A549 (cell line): ENCODE measurements at regions not wholly inside any gene's neighbourhood (a gene's known extent, or its start where the extent isn't known, plus 50 kb on each side); places are given as distances from the start of the nearest gene placed in this dataset.

ENCODE experiments used
- ATAC-seq, 2 experiments: fragments of 200-7000 bp in 1 of 2; fragments of >200 bp in 1 of 2; cut with Nextera tagmentation in 1 of 2; cut with Tn5 transposase in 1 of 2; 3 replicates each; pipeline versions ENCODE4 v1.8.0 to v1.9.1; 2018 to 2020; ENCODE audit warnings: mild to moderate bottlenecking in 1 of 2, moderate library complexity in 1 of 2
- CTCF ChIA-PET: fragments of 300-600 bp; sonication (Branson Sonifier 250); formaldehyde crosslinking; extraction: SDS; loops from one replicate; lab custom pipeline; 2021; ENCODE audit warnings: antibody characterized with exemption, inconsistent platforms; lab: Yijun Ruan, JAX
- POLR2A ChIA-PET: fragments of 350-600 bp; formaldehyde crosslinking; extraction: SDS; loops from one replicate; lab custom pipeline; 2021; ENCODE audit warnings: antibody characterized with exemption, inconsistent platforms; lab: Yijun Ruan, JAX
- DNase-seq, 2 experiments: peaks; one replicate each; pipeline versions ENCODE4 v3.0.0 to v3.0.0-alpha.2; 2011 to 2016; ENCODE audit warnings: low read depth in 1 of 2, low spot score in 1 of 2
- FAIRE-seq: peaks from 2 replicates; lab custom pipeline; 2011; peaks lifted over from hg19 to GRCh38; lab: Jason Lieb, UNC
- H3K27ac ChIP-seq, 2 experiments: fragments of >200 bp; sonication (Bioruptor Twin); formaldehyde crosslinking; 3 replicates each; pipeline ENCODE4 v1.5.1; 2016 to 2017
- H3K4me1 ChIP-seq: fragments of >200 bp; sonication (Bioruptor Twin); formaldehyde crosslinking; 3 replicates; pipeline ENCODE4 v1.6.1; 2016
- H3K4me2 ChIP-seq: fragments of >200 bp; sonication (Bioruptor Twin); formaldehyde crosslinking; 3 replicates; pipeline ENCODE4 v1.6.1; 2016
- H3K4me3 ChIP-seq: fragments of >200 bp; sonication (Bioruptor Twin); formaldehyde crosslinking; 3 replicates; pipeline ENCODE4 v1.5.1; 2016
- H3K9me3 ChIP-seq: fragments of >200 bp; sonication (Bioruptor Twin); formaldehyde crosslinking; 3 replicates; pipeline ENCODE4 v1.6.1; 2016
- ATOH8 ChIP-seq: fragments of 250-450 bp; sonication (Bioruptor Pico); IDR thresholded peaks from 2 replicates; pipeline ENCODE4 v1.5.0; 2020; ENCODE audit warnings: low read depth, mild to moderate bottlenecking, moderate library complexity
- BCL3 ChIP-seq: fragments of >200 bp; sonication (Bioruptor Twin); formaldehyde crosslinking; IDR thresholded peaks from 3 replicates; pipeline ENCODE4 v1.6.1; 2016
- CBX8 ChIP-seq: fragments of 200-600 bp; sonication (generic); IDR thresholded peaks from 2 replicates; pipeline ENCODE4 v1.6.1; 2016
- CHD2 ChIP-seq: fragments of 150-350 bp; IDR thresholded peaks from 2 replicates; pipeline ENCODE4 v1.6.1; 2014; ENCODE audit warnings: low read length; ENCODE audit not compliant: partially characterized antibody
- CTCF ChIP-seq: fragments of >200 bp; sonication (Bioruptor Twin); formaldehyde crosslinking; IDR thresholded peaks from 3 replicates; pipeline ENCODE4 v1.5.1; 2016
- E2F6 ChIP-seq: IDR thresholded peaks from 2 replicates; pipeline ENCODE4 v1.6.1; 2012; ENCODE audit warnings: low read depth, borderline replicate concordance
- EHMT2 ChIP-seq: fragments of 200-600 bp; sonication (generic); IDR thresholded peaks from 2 replicates; pipeline ENCODE4 v1.6.1; 2016; ENCODE audit warnings: antibody characterized with exemption, low read depth, mild to moderate bottlenecking, moderate library complexity
- GATA3 ChIP-seq: IDR thresholded peaks from 2 replicates; pipeline ENCODE4 v1.6.1; 2012; ENCODE audit warnings: borderline replicate concordance
- JUNB ChIP-seq: fragments of >200 bp; sonication (Bioruptor Twin); formaldehyde crosslinking; IDR thresholded peaks from 2 replicates; pipeline ENCODE4 v1.6.1; 2016
- NFE2L2 ChIP-seq: fragments of 150-350 bp; conservative IDR thresholded peaks from 2 replicates; pipeline ENCODE4 v1.6.1; 2014; ENCODE audit warnings: low read length
- REST ChIP-seq: fragments of 200-600 bp; sonication (generic); IDR thresholded peaks from 2 replicates; pipeline ENCODE4 v1.6.1; 2016; ENCODE audit warnings: antibody characterized with exemption, mild to moderate bottlenecking, moderate library complexity
- SMC3 ChIP-seq: fragments of >200 bp; sonication (Bioruptor Twin); formaldehyde crosslinking; IDR thresholded peaks from 3 replicates; pipeline ENCODE4 v1.6.1; 2018; ENCODE audit warnings: inconsistent platforms
- SREBF2 ChIP-seq: fragments of 450-650 bp; IDR thresholded peaks from 2 replicates; pipeline ENCODE4 v1.6.1; 2014; ENCODE audit warnings: mild to moderate bottlenecking, moderate library complexity
- USF2 ChIP-seq: fragments of 450-650 bp; IDR thresholded peaks from 2 replicates; pipeline ENCODE4 v1.6.1; 2014; ENCODE audit warnings: antibody characterized with exemption
- ZSCAN20 ChIP-seq: fragments of 250-450 bp; sonication (Bioruptor Pico); IDR thresholded peaks from 2 replicates; pipeline ENCODE4 v1.8.0; 2022; ENCODE audit warnings: mild to moderate bottlenecking, moderate library complexity
- WGBS: methylation state at CpG from one replicate; pipeline ENCODE4 v1.1.6; 2017; ENCODE audit errors: missing lambda C conversion rate; 5-methylcytosine and 5-hydroxymethylcytosine counted together

GRCh38 chr12:16458521-16459078 lies 111.2 kb downstream of the MGST1 start:
- ChIA-PET POLR2A (no interaction called here), CTCF (no interaction called here)
- FAIRE-seq (no peak), DNase-seq (no peak), ATAC-seq (no peak)
- H3K27ac ChIP-seq: no peak overlapping the region
- 47% methylated on average over 2 of the region's 2 CpGs for WGBS
- no peaks in the 10 kb centered on the region for H3K4me1 ChIP-seq
- no peaks in the 10 kb centered on the region for H3K9me3 ChIP-seq
- H3K4me2 ChIP-seq: no peak overlapping the region
- no peak overlapping the region for H3K4me3 ChIP-seq
- no peak for TF ChIP-seq ZSCAN20
- TF ChIP-seq REST: no peak
- TF ChIP-seq CBX8: no peak
- TF ChIP-seq CHD2: no peak
- no peak for TF ChIP-seq E2F6
- TF ChIP-seq SREBF2: no peak

- no peak overlapping the region for H3K27ac ChIP-seq
- no peak for FAIRE-seq
- TF ChIP-seq ATOH8 (CRISPR knock-in tag) (no peak), SMC3 (no peak)
- no peaks in the 10 kb centered on the region for H3K4me1 ChIP-seq
- H3K4me2 ChIP-seq: no peak overlapping the region
- ATAC-seq: no peak
- no peak for DNase-seq
- CTCF ChIA-PET: no interaction called here
- POLR2A ChIA-PET: no interaction called here
- no peak overlapping the region for H3K4me3 ChIP-seq
- no peaks in the 10 kb centered on the region for H3K9me3 ChIP-seq
These were observed 119.8 kb downstream of the MGST1 start for GRCh38 chr12:16467272-16467671.

- no peaks in the 10 kb centered on the region for H3K4me1 ChIP-seq
- no peak overlapping the region for H3K4me2 ChIP-seq
- TF ChIP-seq CTCF (no peak), EHMT2 (no peak), GATA3 (no peak), JUNB (no peak), BCL3 (no peak), NFE2L2 (no peak), USF2 (no peak)
- WGBS: 60% methylated on average over 3 of the region's 3 CpGs
- POLR2A ChIA-PET: no interaction called here
- no peak overlapping the region for H3K27ac ChIP-seq
- no peak overlapping the region for H3K4me3 ChIP-seq
- H3K9me3 ChIP-seq: no peaks in the 10 kb centered on the region
- CTCF ChIA-PET: no interaction called here
- FAIRE-seq (no peak), DNase-seq (no peak), ATAC-seq (no peak)
These were observed 125.2 kb downstream of the MGST1 start for GRCh38 chr12:16472631-16473030.
